ENCODE measurements at regions not wholly inside any gene's neighbourhood (a gene's known extent, or its start where the extent isn't known, plus 50 kb on each side); places are given as distances from the start of the nearest gene placed in this dataset.
"Not testable (repeated sequence)": the region's sequence is repeated elsewhere in the genome, so short reads cannot be mapped to it uniquely, and the experiment has no call there.

DNA sequence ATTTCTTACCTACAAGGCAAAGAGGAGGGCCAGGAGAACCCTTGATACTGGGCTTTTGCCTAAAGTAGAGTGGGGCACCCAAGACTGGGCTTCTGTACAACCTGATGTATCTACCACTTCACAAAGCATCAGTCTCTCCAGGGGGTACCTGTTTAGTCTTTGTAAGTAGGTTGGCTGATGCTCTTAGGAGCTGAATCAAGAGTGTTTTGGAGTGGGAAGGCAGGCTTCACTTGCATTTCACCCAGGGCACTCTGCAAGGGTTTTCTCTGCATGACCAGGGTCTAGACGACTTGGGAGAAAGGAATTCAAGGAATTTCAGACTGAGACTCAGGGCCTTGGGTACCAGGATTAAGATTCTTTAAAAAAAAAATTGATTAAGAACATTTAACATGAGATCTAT, 361.5 kb downstream of the RFC3 start:
- no peak overlapping the region for H3K4me3 Mint-ChIP-seq
- H2AFZ ChIP-seq (ENCODE audit: insufficient read depth, low read depth, low read length, poor library complexity, severe bottlenecking), result no peak overlapping the region
- 80% methylated on average over 1 of the region's 1 CpG for whole genome bisulfite sequencing (ENCODE audit: insufficient coverage)

DNA sequence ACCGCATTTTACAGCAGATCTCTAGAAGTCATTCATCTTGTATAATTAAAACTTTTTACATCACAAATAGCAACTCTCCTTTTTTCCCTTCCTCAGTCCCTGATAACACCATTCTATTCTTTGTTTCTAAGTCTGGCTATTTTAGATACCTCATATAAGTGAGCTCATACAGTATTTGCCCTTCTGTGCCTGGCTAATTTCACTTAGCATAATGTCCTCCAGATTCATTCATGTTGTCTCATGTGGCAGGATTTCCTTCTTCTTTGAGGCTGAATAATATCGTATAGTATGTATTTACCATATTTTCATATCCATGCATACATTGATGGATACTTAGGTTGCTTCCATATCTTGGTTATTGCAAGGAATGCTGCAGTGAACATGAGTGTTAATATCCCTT, 362.0 kb downstream of the RFC3 start:
- Histone ChIP-seq H3K79me2 (ENCODE audit: insufficient read depth, low read length) (no peaks in the 10 kb centered on the region), H3K9ac (ENCODE audit: insufficient read depth, low read length, poor library complexity, severe bottlenecking) (no peak overlapping the region), H2AFZ (ENCODE audit: insufficient read depth, low read depth, low read length, poor library complexity, severe bottlenecking) (no peak overlapping the region), H4K20me1 (ENCODE audit: insufficient read depth, low read length) (no peaks in the 10 kb centered on the region), H3K4me1 (ENCODE audit: control insufficient read depth in 1 of 2, insufficient read depth in 2 of 2, low read length in 2 of 2) (no peaks in the 10 kb centered on the region), H3K4me2 (replicated peaks; ENCODE audit: extremely low read depth, low read length, poor library complexity, severe bottlenecking) (no peak overlapping the region), H3K36me3 (replicated peaks in 1 of 2; ENCODE audit: control insufficient read depth in 1 of 2, insufficient read depth in 2 of 2, low read length in 2 of 2) (no peaks in the 10 kb centered on the region), H3K27ac (ENCODE audit: low read depth in 1 of 2, low read length in 2 of 2) (no peak overlapping the region), H3K9me3 (replicated peaks in 1 of 2; ENCODE audit: control insufficient read depth in 1 of 2, insufficient read depth in 1 of 2, low read length in 2 of 2) (peaks cover 0 to 4% of the 10 kb centered on the region in 2 donors), H3K27me3 (ENCODE audit: control insufficient read depth in 2 of 2, insufficient read depth in 2 of 2, low read length in 2 of 2) (no peaks in the 10 kb centered on the region), H3K4me3 (replicated peaks in 1 of 3; ENCODE audit: low read depth in 2 of 3, low read length in 3 of 3) (no peak overlapping the region)
- Mint-ChIP-seq H3K4me1 (no peaks in the 10 kb centered on the region), H3K27me3 (ENCODE audit: low read depth in 3 of 3) (no peaks in the 10 kb centered on the region), H3K27ac (no peak overlapping the region), H3K4me3 (no peak overlapping the region), H3K9me3 (peaks cover 0 to 13% (median 7%) of the 10 kb centered on the region in 7 donors), H3K36me3 (no peaks in the 10 kb centered on the region)
- TF ChIP-seq, protein P1, sequence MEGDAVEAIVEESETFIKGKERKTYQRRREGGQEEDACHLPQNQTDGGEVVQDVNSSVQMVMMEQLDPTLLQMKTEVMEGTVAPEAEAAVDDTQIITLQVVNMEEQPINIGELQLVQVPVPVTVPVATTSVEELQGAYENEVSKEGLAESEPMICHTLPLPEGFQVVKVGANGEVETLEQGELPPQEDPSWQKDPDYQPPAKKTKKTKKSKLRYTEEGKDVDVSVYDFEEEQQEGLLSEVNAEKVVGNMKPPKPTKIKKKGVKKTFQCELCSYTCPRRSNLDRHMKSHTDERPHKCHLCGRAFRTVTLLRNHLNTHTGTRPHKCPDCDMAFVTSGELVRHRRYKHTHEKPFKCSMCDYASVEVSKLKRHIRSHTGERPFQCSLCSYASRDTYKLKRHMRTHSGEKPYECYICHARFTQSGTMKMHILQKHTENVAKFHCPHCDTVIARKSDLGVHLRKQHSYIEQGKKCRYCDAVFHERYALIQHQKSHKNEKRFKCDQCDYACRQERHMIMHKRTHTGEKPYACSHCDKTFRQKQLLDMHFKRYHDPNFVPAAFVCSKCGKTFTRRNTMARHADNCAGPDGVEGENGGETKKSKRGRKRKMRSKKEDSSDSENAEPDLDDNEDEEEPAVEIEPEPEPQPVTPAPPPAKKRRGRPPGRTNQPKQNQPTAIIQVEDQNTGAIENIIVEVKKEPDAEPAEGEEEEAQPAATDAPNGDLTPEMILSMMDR (IDR thresholded peaks at IDR 0.05), result no peak
- intact Hi-C loops (cut with micrococcal nuclease), result no loop called here
- no CpG with 5 or more reads among the region's 2 CpGs for WGBS (ENCODE audit: insufficient coverage)
- no peak for DNase-seq

More for the DNA sequence above, 361.5 kb downstream of the RFC3 start:
- intact Hi-C loops (cut with micrococcal nuclease), result no loop called here
- H3K27me3 Mint-ChIP-seq (ENCODE audit: low read depth in 3 of 3), result no peaks in the 10 kb centered on the region
- Histone ChIP-seq H3K9me3 (replicated peaks in 1 of 2; ENCODE audit: control insufficient read depth in 1 of 2, insufficient read depth in 1 of 2, low read length in 2 of 2) (peaks cover 0 to 4% of the 10 kb centered on the region in 2 donors), H3K4me3 (replicated peaks in 1 of 3; ENCODE audit: low read depth in 2 of 3, low read length in 3 of 3) (no peak overlapping the region), H4K20me1 (ENCODE audit: insufficient read depth, low read length) (no peaks in the 10 kb centered on the region), H3K27ac (ENCODE audit: low read depth in 1 of 2, low read length in 2 of 2) (no peak overlapping the region), H3K9ac (ENCODE audit: insufficient read depth, low read length, poor library complexity, severe bottlenecking) (no peak overlapping the region), H3K4me1 (ENCODE audit: control insufficient read depth in 1 of 2, insufficient read depth in 2 of 2, low read length in 2 of 2) (no peaks in the 10 kb centered on the region), H3K27me3 (ENCODE audit: control insufficient read depth in 2 of 2, insufficient read depth in 2 of 2, low read length in 2 of 2) (no peaks in the 10 kb centered on the region), H3K4me2 (replicated peaks; ENCODE audit: extremely low read depth, low read length, poor library complexity, severe bottlenecking) (no peak overlapping the region), H3K36me3 (replicated peaks in 1 of 2; ENCODE audit: control insufficient read depth in 1 of 2, insufficient read depth in 2 of 2, low read length in 2 of 2) (no peaks in the 10 kb centered on the region), H3K79me2 (ENCODE audit: insufficient read depth, low read length) (no peaks in the 10 kb centered on the region)
- DNase-seq, result no peak
- no peaks in the 10 kb centered on the region for H3K36me3 Mint-ChIP-seq
- TF ChIP-seq, protein P1 (IDR thresholded peaks at IDR 0.05), result no peak
- H3K27ac Mint-ChIP-seq, result no peak overlapping the region
- H3K4me1 Mint-ChIP-seq, result no peaks in the 10 kb centered on the region
- peaks cover 0 to 13% (median 7%) of the 10 kb centered on the region in 7 donors for H3K9me3 Mint-ChIP-seq

DNA sequence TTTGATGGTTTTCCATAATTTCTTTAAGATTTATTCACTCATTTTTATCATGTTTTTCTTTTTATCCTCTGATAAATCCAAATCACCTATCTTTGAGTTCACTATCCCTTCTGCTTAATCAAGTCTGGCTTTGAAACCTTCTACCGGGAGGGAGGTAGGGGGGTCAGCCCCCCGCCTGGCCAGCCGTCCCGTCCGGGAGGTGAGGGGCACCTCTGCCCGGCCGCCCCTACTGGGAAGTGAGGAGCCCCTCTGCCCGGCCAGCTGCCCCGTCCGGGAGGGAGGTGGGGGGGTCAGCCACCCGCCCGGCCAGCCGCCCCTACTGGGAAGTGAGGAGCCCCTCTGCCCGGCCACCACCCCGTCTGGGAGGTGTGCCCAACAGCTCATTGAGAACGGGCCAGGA, 363.3 kb downstream of the RFC3 start:
- H3K27me3 Mint-ChIP-seq (ENCODE audit: low read depth in 3 of 3), result not testable (repeated sequence)

More for the DNA sequence above, 363.3 kb downstream of the RFC3 start:
- H3K4me2 ChIP-seq (replicated peaks; ENCODE audit: extremely low read depth, low read length, poor library complexity, severe bottlenecking); intact Hi-C loops (cut with micrococcal nuclease); H3K79me2 ChIP-seq (ENCODE audit: insufficient read depth, low read length); H3K27ac ChIP-seq (ENCODE audit: low read depth in 1 of 2, low read length in 2 of 2); H3K36me3 ChIP-seq (replicated peaks in 1 of 2; ENCODE audit: control insufficient read depth in 1 of 2, insufficient read depth in 2 of 2, low read length in 2 of 2); H2AFZ ChIP-seq (ENCODE audit: insufficient read depth, low read depth, low read length, poor library complexity, severe bottlenecking); H3K36me3 Mint-ChIP-seq; H3K27me3 ChIP-seq (ENCODE audit: control insufficient read depth in 2 of 2, insufficient read depth in 2 of 2, low read length in 2 of 2); H3K9ac ChIP-seq (ENCODE audit: insufficient read depth, low read length, poor library complexity, severe bottlenecking); H3K4me3 Mint-ChIP-seq; H3K9me3 ChIP-seq (replicated peaks in 1 of 2; ENCODE audit: control insufficient read depth in 1 of 2, insufficient read depth in 1 of 2, low read length in 2 of 2); H3K4me3 ChIP-seq (replicated peaks in 1 of 3; ENCODE audit: low read depth in 2 of 3, low read length in 3 of 3); DNase-seq; H3K4me1 ChIP-seq (ENCODE audit: control insufficient read depth in 1 of 2, insufficient read depth in 2 of 2, low read length in 2 of 2); H4K20me1 ChIP-seq (ENCODE audit: insufficient read depth, low read length); H3K27ac Mint-ChIP-seq; H3K4me1 Mint-ChIP-seq: not testable (repeated sequence)
- H3K9me3 Mint-ChIP-seq, result peaks cover 0 to 14% (median 5%) of the 10 kb centered on the region in 7 donors
- no CpG with 5 or more reads among the region's 16 CpGs for WGBS (ENCODE audit: insufficient coverage)
